NT2/D1 (cell line): ENCODE measurements at regions not wholly inside any gene's neighbourhood (a gene's known extent, or its start where the extent isn't known, plus 50 kb on each side); places are given as distances from the start of the nearest gene placed in this dataset.

ENCODE experiments used
- DNase-seq: peaks from one replicate; pipeline ENCODE4 v3.0.0-alpha.2; 2011; ENCODE audit warnings: low read depth, low spot score
- H3K27me3 ChIP-seq: 2 replicates; pipeline ENCODE4 v1.6.0; 2011; ENCODE audit warnings: mild to moderate bottlenecking; ENCODE audit not compliant: insufficient read length, insufficient read depth
- H3K36me3 ChIP-seq: 2 replicates; pipeline ENCODE4 v1.6.1; 2011; ENCODE audit warnings: mild to moderate bottlenecking, low read length, mixed read lengths; ENCODE audit not compliant: insufficient read depth, insufficient read length
- H3K4me1 ChIP-seq: 2 replicates; pipeline ENCODE4 v1.5.1; 2011; ENCODE audit not compliant: insufficient read depth, insufficient read length
- H3K4me3 ChIP-seq: 2 replicates; pipeline ENCODE4 v1.5.1; 2011; ENCODE audit warnings: low read depth; ENCODE audit not compliant: insufficient read length
- H3K9ac ChIP-seq: 2 replicates; pipeline ENCODE4 v1.6.0; 2011; ENCODE audit warnings: low read depth; ENCODE audit not compliant: insufficient read length
- H3K9me3 ChIP-seq: 2 replicates; pipeline ENCODE4 v1.5.1; 2011; ENCODE audit warnings: mild to moderate bottlenecking, low read length; ENCODE audit not compliant: insufficient read depth
- SUZ12 ChIP-seq: IDR thresholded peaks from 2 replicates; pipeline ENCODE4 v1.6.1; 2011; ENCODE audit not compliant: insufficient read length, insufficient read depth; ENCODE audit errors: extremely low read depth
- YY1 ChIP-seq: IDR thresholded peaks from 2 replicates; pipeline ENCODE4 v1.6.1; 2011; ENCODE audit not compliant: insufficient read length, insufficient read depth
- ZNF274 ChIP-seq: IDR thresholded peaks from 2 replicates; pipeline ENCODE4 v1.6.1; 2011; ENCODE audit warnings: mild to moderate bottlenecking, low read depth, low read length

GRCh38 chr6:50185006-50185405 is 135.3 kb upstream of the DEFB112 start:
- no peak overlapping the region for H3K9ac ChIP-seq
- no peaks in the 10 kb centered on the region for H3K36me3 ChIP-seq
- no peak overlapping the region for H3K4me3 ChIP-seq
- DNase-seq = peak; percentile 15
- H3K9me3 ChIP-seq = no peaks in the 10 kb centered on the region
- TF ChIP-seq ZNF274 = no peak
- TF ChIP-seq SUZ12 = no peak
- no peak for TF ChIP-seq YY1
- no peaks in the 10 kb centered on the region for H3K27me3 ChIP-seq
- H3K4me1 ChIP-seq = peaks cover 2% of the 10 kb centered on the region

GRCh38 chr6:50187351-50187921 is 137.7 kb upstream of the DEFB112 start:
- Histone ChIP-seq H3K36me3 (no peaks in the 10 kb centered on the region), H3K4me3 (no peak overlapping the region), H3K9me3 (no peaks in the 10 kb centered on the region), H3K9ac (no peak overlapping the region), H3K27me3 (no peaks in the 10 kb centered on the region), H3K4me1 (peaks cover 2% of the 10 kb centered on the region)
- DNase-seq = no peak
- no peak for TF ChIP-seq SUZ12
- TF ChIP-seq YY1 = no peak

DNA sequence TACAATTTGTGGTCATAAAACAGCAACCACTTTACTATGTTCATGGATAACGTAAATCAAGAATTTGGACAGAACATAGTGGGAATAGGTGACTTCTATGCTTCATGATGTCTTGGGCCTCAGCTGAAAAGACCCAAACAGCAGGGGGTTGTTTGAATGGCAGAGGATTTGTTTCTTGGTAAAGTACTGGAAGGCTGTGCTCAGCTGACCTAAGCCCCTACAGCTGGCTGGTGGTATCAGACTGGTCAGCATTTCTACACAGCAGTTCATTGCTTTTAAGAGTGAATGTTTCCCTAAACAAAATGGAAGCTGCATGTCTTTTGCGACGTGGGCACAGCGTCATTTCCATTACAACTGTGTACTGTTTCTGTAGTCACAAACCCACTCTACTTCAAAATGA is 148.5 kb upstream of the DEFB112 start:
- no peaks in the 10 kb centered on the region for H3K9me3 ChIP-seq
- H3K9ac ChIP-seq = no peak overlapping the region
- H3K4me1 ChIP-seq = peaks cover 4% of the 10 kb centered on the region
- H3K4me3 ChIP-seq = no peak overlapping the region
- TF ChIP-seq ZNF274 = no peak
- TF ChIP-seq SUZ12 = no peak
- no peak for TF ChIP-seq YY1
- no peaks in the 10 kb centered on the region for H3K27me3 ChIP-seq
- DNase-seq = peak; percentile 8
- no peaks in the 10 kb centered on the region for H3K36me3 ChIP-seq

- Histone ChIP-seq H3K27me3 (no peaks in the 10 kb centered on the region), H3K4me1 (peaks cover 4% of the 10 kb centered on the region), H3K36me3 (no peaks in the 10 kb centered on the region), H3K4me3 (no peak overlapping the region), H3K9ac (no peak overlapping the region), H3K9me3 (no peaks in the 10 kb centered on the region)
- TF ChIP-seq SUZ12 (no peak), YY1 (no peak), ZNF274 (no peak)
- no peak for DNase-seq
Observed at GRCh38 chr6:50202766-50203165, 153.0 kb upstream of the DEFB112 start.

- DNase-seq = no peak
- Histone ChIP-seq H3K27me3 (no peaks in the 10 kb centered on the region), H3K9me3 (no peaks in the 10 kb centered on the region), H3K9ac (no peak overlapping the region), H3K4me1 (no peaks in the 10 kb centered on the region), H3K36me3 (no peaks in the 10 kb centered on the region), H3K4me3 (no peak overlapping the region)
- no peak for TF ChIP-seq YY1
Observed at GRCh38 chr6:50211582-50211981, 161.9 kb upstream of the DEFB112 start.

DNA sequence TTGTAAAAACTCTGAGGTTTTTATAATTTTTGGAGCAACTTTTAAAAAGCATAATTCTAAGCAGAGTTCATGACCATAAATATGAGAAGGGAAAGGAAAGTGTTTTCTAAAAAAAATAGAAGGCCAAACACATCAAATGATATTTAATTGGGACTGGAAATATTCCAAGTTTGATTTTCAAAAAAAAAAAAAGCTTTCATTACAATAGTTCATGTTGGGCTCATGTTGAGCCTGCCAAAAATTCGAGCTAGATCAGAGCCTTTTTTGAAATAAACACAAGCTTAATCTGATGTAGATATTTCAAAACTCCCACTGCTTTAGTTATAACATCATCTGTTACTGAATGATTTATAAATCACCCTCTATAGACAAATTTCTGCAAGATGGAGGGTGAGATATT is 163.4 kb upstream of the DEFB112 start:
- Histone ChIP-seq H3K4me3 (no peak overlapping the region), H3K36me3 (no peaks in the 10 kb centered on the region), H3K27me3 (no peaks in the 10 kb centered on the region), H3K9me3 (no peaks in the 10 kb centered on the region), H3K4me1 (no peaks in the 10 kb centered on the region), H3K9ac (no peak overlapping the region)
- no peak for DNase-seq
- TF ChIP-seq YY1 = no peak
- TF ChIP-seq SUZ12 = no peak
- no peak for TF ChIP-seq ZNF274

- no peak for DNase-seq
- no peak for TF ChIP-seq ZNF274
- no peak for TF ChIP-seq SUZ12
- TF ChIP-seq YY1 = no peak
- Histone ChIP-seq H3K4me3 (no peak overlapping the region), H3K36me3 (no peaks in the 10 kb centered on the region), H3K4me1 (no peaks in the 10 kb centered on the region), H3K27me3 (no peaks in the 10 kb centered on the region), H3K9ac (no peak overlapping the region), H3K9me3 (no peaks in the 10 kb centered on the region)
Observed at GRCh38 chr6:50214937-50215336, 165.2 kb upstream of the DEFB112 start.

- TF ChIP-seq YY1 (no peak), SUZ12 (no peak), ZNF274 (no peak)
- Histone ChIP-seq H3K9ac (no peak overlapping the region), H3K36me3 (no peaks in the 10 kb centered on the region), H3K27me3 (no peaks in the 10 kb centered on the region), H3K4me3 (no peak overlapping the region), H3K4me1 (no peaks in the 10 kb centered on the region), H3K9me3 (no peaks in the 10 kb centered on the region)
- no peak for DNase-seq
Observed at GRCh38 chr6:50217841-50218240, 168.1 kb upstream of the DEFB112 start.
